GM19328 (cell line): ENCODE measurements at regions not wholly inside any gene's neighbourhood (a gene's known extent, or its start where the extent isn't known, plus 50 kb on each side); places are given as distances from the start of the nearest gene placed in this dataset.
"Not testable (repeated sequence)": the region's sequence is repeated elsewhere in the genome, so short reads cannot be mapped to it uniquely, and the experiment has no call there.

ENCODE experiments used
- ATAC-seq: cut with Tn5 transposase; IDR thresholded peaks from one replicate; pipeline ENCODE4 v1.9.1; 2021; ENCODE audit warnings: mild to moderate bottlenecking, moderate library complexity; ENCODE audit not compliant: unreplicated experiment

GRCh38 chr2:15681089-15681885 is 89.6 kb downstream of the DDX1 start:
- ATAC-seq: no peak

- ATAC-seq: no peak
These were observed 90.7 kb downstream of the DDX1 start for GRCh38 chr2:15682354-15682753.

- no peak for ATAC-seq
These were observed 92.7 kb downstream of the DDX1 start for GRCh38 chr2:15684161-15685039.

- no peak for ATAC-seq
These were observed 93.5 kb downstream of the DDX1 start for GRCh38 chr2:15685143-15685542.

- ATAC-seq: no peak
These were observed 95.0 kb downstream of the DDX1 start for GRCh38 chr2:15686643-15687042.

- no peak for ATAC-seq
These were observed 95.6 kb downstream of the DDX1 start for GRCh38 chr2:15687243-15687642.

- no peak for ATAC-seq
These were observed 96.1 kb downstream of the DDX1 start for GRCh38 chr2:15687720-15688119.

GRCh38 chr2:15688924-15689568 is 97.4 kb downstream of the DDX1 start:
- no peak for ATAC-seq

- ATAC-seq: no peak
These were observed 98.0 kb downstream of the DDX1 start for GRCh38 chr2:15689654-15690053.

- ATAC-seq: no peak
These were observed 100.1 kb downstream of the DDX1 start for GRCh38 chr2:15691586-15692310.

- no peak for ATAC-seq
These were observed 101.1 kb downstream of the DDX1 start for GRCh38 chr2:15692551-15693377.

GRCh38 chr2:15693382-15693781 is 101.7 kb downstream of the DDX1 start:
- ATAC-seq: no peak

GRCh38 chr2:15693926-15694588 is 102.4 kb downstream of the DDX1 start:
- no peak for ATAC-seq

- ATAC-seq: no peak
These were observed 102.9 kb downstream of the DDX1 start for GRCh38 chr2:15694589-15694986.

GRCh38 chr2:15695582-15696330 is 104.1 kb downstream of the DDX1 start:
- ATAC-seq: no peak

- ATAC-seq: not testable (repeated sequence)
These were observed 105.0 kb downstream of the DDX1 start for GRCh38 chr2:15696606-15697170.

GRCh38 chr2:15700131-15700530 is 108.5 kb downstream of the DDX1 start:
- ATAC-seq: no peak

- ATAC-seq: no peak
These were observed 109.1 kb downstream of the DDX1 start for GRCh38 chr2:15700599-15701340.
